HFFc6 (cell line): ENCODE measurements at regions not wholly inside any gene's neighbourhood (a gene's known extent, or its start where the extent isn't known, plus 50 kb on each side); places are given as distances from the start of the nearest gene placed in this dataset.

Experiments used
- DNase-seq: peaks from one replicate; pipeline ENCODE4 v3.0.0-alpha.2; 2018
- H3K27ac Mint-ChIP-seq: 2 replicates; pipeline ENCODE4 v1.8.0; 2020; ENCODE audit warnings: mild to moderate bottlenecking, mixed read lengths
- H3K27me3 Mint-ChIP-seq: 2 replicates; pipeline ENCODE4 v1.8.0; 2021; ENCODE audit warnings: mild to moderate bottlenecking, moderate library complexity, mixed read lengths; ENCODE audit not compliant: insufficient read depth
- H3K36me3 Mint-ChIP-seq: 2 replicates; pipeline ENCODE4 v1.8.0; 2021; ENCODE audit warnings: low read depth, mixed read lengths
- H3K4me1 Mint-ChIP-seq: 2 replicates; pipeline ENCODE4 v1.8.0; 2020; ENCODE audit warnings: low read depth, mixed read lengths
- H3K4me3 Mint-ChIP-seq: 2 replicates; pipeline ENCODE4 v1.8.0; 2020; ENCODE audit warnings: mild to moderate bottlenecking, moderate library complexity, mixed read lengths
- H3K9me3 Mint-ChIP-seq: 2 replicates; pipeline ENCODE4 v1.8.0; 2020; ENCODE audit warnings: mild to moderate bottlenecking, mixed read lengths
- CTCF ChIP-seq: fragments of 200-600 bp; sonication (generic); IDR thresholded peaks from 2 replicates; pipeline ENCODE4 v1.5.0; 2021; ENCODE audit warnings: antibody characterized with exemption, mild to moderate bottlenecking

GRCh38 chr6:87908978-87909811, 138.4 kb upstream of the SPACA1 start:
- peaks cover 32% of the 10 kb centered on the region for H3K4me1 Mint-ChIP-seq
- 0 out of 2 replicates have a peak, but pooled peaks cover 4% of the 10 kb centered on the region for H3K36me3 Mint-ChIP-seq
- H3K4me3 Mint-ChIP-seq: no peak overlapping the region
- TF ChIP-seq CTCF: no peak
- no peak for DNase-seq
- no peaks in the 10 kb centered on the region for H3K9me3 Mint-ChIP-seq
- H3K27ac Mint-ChIP-seq: no peak overlapping the region
- H3K27me3 Mint-ChIP-seq: peaks cover 20% of the 10 kb centered on the region

GRCh38 chr6:87907521-87907920, 140.1 kb upstream of the SPACA1 start:
- H3K9me3 Mint-ChIP-seq: no peaks in the 10 kb centered on the region
- DNase-seq: peak; percentile 21
- no peak overlapping the region for H3K27ac Mint-ChIP-seq
- TF ChIP-seq CTCF: no peak
- 0 out of 2 replicates have a peak, but pooled peaks cover 4% of the 10 kb centered on the region for H3K36me3 Mint-ChIP-seq
- no peak overlapping the region for H3K4me3 Mint-ChIP-seq
- peaks cover 32% of the 10 kb centered on the region for H3K4me1 Mint-ChIP-seq
- peaks cover 20% of the 10 kb centered on the region for H3K27me3 Mint-ChIP-seq

GRCh38 chr6:87905101-87905641, 142.5 kb upstream of the SPACA1 start:
- Mint-ChIP-seq H3K9me3 (no peaks in the 10 kb centered on the region), H3K27me3 (peaks cover 13% of the 10 kb centered on the region), H3K4me1 (peaks cover 29% of the 10 kb centered on the region), H3K36me3 (0 out of 2 replicates have a peak, but pooled peaks cover 1% of the 10 kb centered on the region), H3K27ac (no peak overlapping the region), H3K4me3 (no peak overlapping the region)
- DNase-seq: no peak
- TF ChIP-seq CTCF: no peak

DNA sequence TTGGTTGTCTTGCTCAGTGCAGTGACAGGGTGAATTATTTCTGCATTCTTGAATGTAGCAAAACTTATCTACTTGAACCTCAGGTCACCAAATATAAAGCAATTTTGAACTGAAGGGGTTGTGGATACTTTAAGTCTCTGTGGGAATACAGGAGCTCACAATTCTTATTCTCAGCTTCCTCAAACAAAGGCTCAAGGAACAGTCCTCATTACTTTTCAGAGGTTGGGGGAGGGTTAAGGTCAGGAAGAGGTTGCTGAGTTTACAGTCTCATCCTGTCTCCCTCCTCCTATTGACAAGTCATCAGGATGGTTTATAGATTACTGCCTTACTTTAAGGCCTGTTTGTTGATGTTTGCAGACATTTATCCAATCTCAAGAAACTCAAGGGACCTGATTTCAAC, 143.6 kb upstream of the SPACA1 start:
- DNase-seq: no peak
- H3K27me3 Mint-ChIP-seq: peaks cover 15% of the 10 kb centered on the region
- H3K4me1 Mint-ChIP-seq: peaks cover 17% of the 10 kb centered on the region
- no peak for TF ChIP-seq CTCF
- no peaks in the 10 kb centered on the region for H3K9me3 Mint-ChIP-seq
- no peak overlapping the region for H3K4me3 Mint-ChIP-seq
- no peaks in the 10 kb centered on the region for H3K36me3 Mint-ChIP-seq
- no peak overlapping the region for H3K27ac Mint-ChIP-seq

DNA sequence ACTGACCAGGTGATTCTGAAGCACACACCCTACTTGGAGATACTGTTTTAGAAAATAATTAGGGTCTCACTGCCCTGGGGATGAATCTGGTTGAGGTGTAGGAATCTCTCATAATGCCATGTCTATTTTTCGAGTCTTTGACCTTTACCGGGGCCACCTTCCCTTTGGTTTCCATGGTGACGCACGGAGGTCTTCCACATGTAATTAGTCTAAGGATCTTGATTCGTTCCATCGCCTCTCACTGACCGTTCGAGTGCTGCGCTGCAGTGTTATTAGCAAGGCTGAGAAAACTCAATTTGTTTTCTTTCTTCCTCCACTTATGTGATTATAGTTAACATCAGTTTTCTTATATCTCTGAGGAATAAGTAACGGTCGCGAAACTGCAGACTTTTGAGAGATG, 144.3 kb upstream of the SPACA1 start:
- H3K36me3 Mint-ChIP-seq: no peaks in the 10 kb centered on the region
- no peak overlapping the region for H3K27ac Mint-ChIP-seq
- no peak for TF ChIP-seq CTCF
- peaks cover 14% of the 10 kb centered on the region for H3K4me1 Mint-ChIP-seq
- no peak for DNase-seq
- no peaks in the 10 kb centered on the region for H3K9me3 Mint-ChIP-seq
- H3K4me3 Mint-ChIP-seq: no peak overlapping the region
- peaks cover 14% of the 10 kb centered on the region for H3K27me3 Mint-ChIP-seq
